GM21360 (cell line): ENCODE measurements at regions not wholly inside any gene's neighbourhood (a gene's known extent, or its start where the extent isn't known, plus 50 kb on each side); places are given as distances from the start of the nearest gene placed in this dataset.

Experiments
- ATAC-seq: cut with Tn5 transposase; IDR thresholded peaks from one replicate; pipeline ENCODE4 v1.9.1; 2021; ENCODE audit warnings: mild to moderate bottlenecking, moderate library complexity; ENCODE audit not compliant: unreplicated experiment

GRCh38 chr10:129322933-129323820 is 143.9 kb upstream of the MGMT start:
- ATAC-seq, result no peak

- ATAC-seq, result no peak
Measured at GRCh38 chr10:129323879-129324278, 143.2 kb upstream of the MGMT start.

- no peak for ATAC-seq
Measured at GRCh38 chr10:129325893-129326292, 141.1 kb upstream of the MGMT start.

- no peak for ATAC-seq
Measured at GRCh38 chr10:129328546-129328945, 138.5 kb upstream of the MGMT start.

- ATAC-seq, result no peak
Measured at GRCh38 chr10:129329385-129330055, 137.5 kb upstream of the MGMT start.

GRCh38 chr10:129330211-129330610 is 136.8 kb upstream of the MGMT start:
- no peak for ATAC-seq

GRCh38 chr10:129331207-129331838 is 135.7 kb upstream of the MGMT start:
- no peak for ATAC-seq

- ATAC-seq, result no peak
Measured at GRCh38 chr10:129331839-129332220, 135.2 kb upstream of the MGMT start.

GRCh38 chr10:129332476-129332875 is 134.6 kb upstream of the MGMT start:
- ATAC-seq, result no peak

- ATAC-seq, result no peak
Measured at GRCh38 chr10:129333706-129334105, 133.3 kb upstream of the MGMT start.

- ATAC-seq, result no peak
Measured at GRCh38 chr10:129334266-129334665, 132.8 kb upstream of the MGMT start.

- ATAC-seq, result no peak
Measured at GRCh38 chr10:129335396-129335795, 131.6 kb upstream of the MGMT start.

- ATAC-seq, result no peak
Measured at GRCh38 chr10:129335942-129336341, 131.1 kb upstream of the MGMT start.

- ATAC-seq, result no peak
Measured at GRCh38 chr10:129339191-129339590, 127.8 kb upstream of the MGMT start.

GRCh38 chr10:129339841-129340240 is 127.2 kb upstream of the MGMT start:
- ATAC-seq, result no peak

- no peak for ATAC-seq
Measured at GRCh38 chr10:129341087-129341486, 126.0 kb upstream of the MGMT start.

- ATAC-seq, result no peak
Measured at GRCh38 chr10:129342385-129342784, 124.7 kb upstream of the MGMT start.

- ATAC-seq, result no peak
Measured at GRCh38 chr10:129343141-129343540, 123.9 kb upstream of the MGMT start.

GRCh38 chr10:129344103-129344502 is 122.9 kb upstream of the MGMT start:
- no peak for ATAC-seq

- ATAC-seq, result no peak
Measured at GRCh38 chr10:129344731-129345355, 122.2 kb upstream of the MGMT start.

- ATAC-seq, result no peak
Measured at GRCh38 chr10:129345763-129346162, 121.3 kb upstream of the MGMT start.
